AG04449 (cell line): ENCODE measurements at regions not wholly inside any gene's neighbourhood (a gene's known extent, or its start where the extent isn't known, plus 50 kb on each side); places are given as distances from the start of the nearest gene placed in this dataset.
"Not testable (repeated sequence)": the region's sequence is repeated elsewhere in the genome, so short reads cannot be mapped to it uniquely, and the experiment has no call there.

ENCODE experiments used
- CTCF ChIA-PET: fragments of 350-600 bp; formaldehyde crosslinking; extraction: SDS; loops from one replicate; lab custom pipeline; 2021; ENCODE audit warnings: antibody characterized with exemption; lab: Yijun Ruan, JAX
- POLR2A ChIA-PET: fragments of 400-600, 350-600 bp; formaldehyde crosslinking; extraction: SDS; loops from one replicate; lab custom pipeline; 2020; ENCODE audit warnings: antibody characterized with exemption, inconsistent platforms; lab: Yijun Ruan, JAX
- DNase-seq: peaks from one replicate; pipeline ENCODE4 v3.0.0-alpha.2; 2010; ENCODE audit warnings: low read depth, low spot score
- H3K4me3 ChIP-seq: 2 replicates; pipeline ENCODE4 v1.5.1; 2011; ENCODE audit warnings: low read depth, mild to moderate bottlenecking, control low read depth, low read length
- TF ChIP-seq, protein P1 (sequence below): IDR thresholded peaks from one replicate; pipeline ENCODE4 v1.5.1; 2011; ENCODE audit warnings: mild to moderate bottlenecking, moderate library complexity, low read length, control low read depth, inconsistent platforms; ENCODE audit not compliant: insufficient read depth; ENCODE audit errors: missing control alignments

DNA sequence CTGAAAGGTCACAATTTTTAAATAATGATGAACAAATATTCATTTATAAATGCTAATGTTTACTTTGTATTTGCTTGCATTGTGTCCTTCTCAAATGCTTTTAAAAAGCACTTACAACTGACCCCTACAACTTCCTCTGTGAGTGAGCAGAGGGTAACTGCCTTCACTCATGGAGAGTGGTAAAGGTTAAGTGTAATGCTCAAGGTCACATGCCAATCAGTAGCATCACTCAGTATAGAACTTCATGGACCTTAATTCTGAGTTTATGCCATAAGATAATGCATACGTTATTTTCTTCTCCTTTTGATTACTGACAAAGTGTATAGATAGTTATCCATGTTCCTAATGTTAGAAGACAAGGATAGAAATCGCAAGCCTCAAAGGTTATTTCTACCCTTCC, 91.8 kb upstream of the SERTAD2 start:
- TF ChIP-seq, protein P1, sequence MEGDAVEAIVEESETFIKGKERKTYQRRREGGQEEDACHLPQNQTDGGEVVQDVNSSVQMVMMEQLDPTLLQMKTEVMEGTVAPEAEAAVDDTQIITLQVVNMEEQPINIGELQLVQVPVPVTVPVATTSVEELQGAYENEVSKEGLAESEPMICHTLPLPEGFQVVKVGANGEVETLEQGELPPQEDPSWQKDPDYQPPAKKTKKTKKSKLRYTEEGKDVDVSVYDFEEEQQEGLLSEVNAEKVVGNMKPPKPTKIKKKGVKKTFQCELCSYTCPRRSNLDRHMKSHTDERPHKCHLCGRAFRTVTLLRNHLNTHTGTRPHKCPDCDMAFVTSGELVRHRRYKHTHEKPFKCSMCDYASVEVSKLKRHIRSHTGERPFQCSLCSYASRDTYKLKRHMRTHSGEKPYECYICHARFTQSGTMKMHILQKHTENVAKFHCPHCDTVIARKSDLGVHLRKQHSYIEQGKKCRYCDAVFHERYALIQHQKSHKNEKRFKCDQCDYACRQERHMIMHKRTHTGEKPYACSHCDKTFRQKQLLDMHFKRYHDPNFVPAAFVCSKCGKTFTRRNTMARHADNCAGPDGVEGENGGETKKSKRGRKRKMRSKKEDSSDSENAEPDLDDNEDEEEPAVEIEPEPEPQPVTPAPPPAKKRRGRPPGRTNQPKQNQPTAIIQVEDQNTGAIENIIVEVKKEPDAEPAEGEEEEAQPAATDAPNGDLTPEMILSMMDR, result no peak
- ChIA-PET CTCF (interaction anchor here (1.4 kb wide), 1 partner anchor 128 kb away, joined by 3 read pairs; no protein-coding TSS in a partner anchor), POLR2A (no interaction called here)
- no peak overlapping the region for H3K4me3 ChIP-seq
- DNase-seq, result no peak

DNA sequence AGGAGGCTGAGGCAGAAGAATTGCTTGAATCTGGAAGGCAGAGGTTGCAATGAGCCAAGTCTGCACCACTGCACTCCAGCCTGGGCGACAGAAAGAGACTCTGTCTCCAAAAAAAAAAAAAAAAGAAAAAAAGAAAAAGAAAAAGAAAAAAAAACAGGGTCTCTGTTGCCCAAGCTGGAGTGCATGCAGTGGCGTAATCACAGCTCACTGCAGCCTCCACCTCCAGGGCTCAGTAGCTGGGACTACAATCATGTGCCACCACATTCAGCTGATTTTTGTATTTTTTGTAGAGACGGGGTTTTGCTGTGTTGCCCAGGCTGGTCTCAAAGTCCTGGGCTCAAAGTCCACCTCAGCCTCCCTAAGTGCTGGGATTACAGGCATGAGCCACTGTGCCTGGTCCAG, 94.0 kb upstream of the SERTAD2 start:
- not testable (repeated sequence) for H3K4me3 ChIP-seq, DNase-seq
- CTCF ChIA-PET, result interaction anchor here (0.7 to 7.1 kb wide), 7 partner anchors 12 to 161 kb away, joined by 3 to 53 read pairs (median 3); partner anchors contain the start of gene SERTAD2
- POLR2A ChIA-PET, result interaction anchor here (0.6 kb wide), 1 partner anchor 169 kb away, joined by 3 read pairs; no protein-coding TSS in a partner anchor

DNA sequence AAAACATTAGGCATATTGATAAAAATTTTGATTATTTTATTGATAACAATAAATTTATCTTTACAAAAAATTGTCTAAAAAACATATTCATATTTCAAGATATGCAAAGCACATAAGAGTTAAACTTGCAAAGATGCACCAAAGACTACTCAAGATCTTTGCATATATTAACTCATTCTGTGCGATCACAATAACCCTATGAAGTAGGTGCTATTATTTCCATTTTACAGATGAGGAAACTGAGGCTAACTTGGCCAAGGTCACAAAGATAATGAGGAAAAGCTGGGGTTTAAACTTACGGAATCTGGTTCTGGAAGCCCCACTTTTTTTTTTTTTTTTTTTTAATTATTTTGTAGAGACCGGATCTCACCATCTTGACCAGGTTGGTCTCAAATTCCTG, 94.4 kb upstream of the SERTAD2 start:
- no peak overlapping the region for H3K4me3 ChIP-seq
- TF ChIP-seq, protein P1, result no peak
- ChIA-PET CTCF (interaction anchor here (0.7 to 7.1 kb wide), 6 partner anchors 11 to 125 kb away, joined by 3 to 53 read pairs (median 5); partner anchors contain the start of gene SERTAD2), POLR2A (interaction anchor here (0.6 kb wide), 1 partner anchor 168 kb away, joined by 3 read pairs; no protein-coding TSS in a partner anchor)
- no peak for DNase-seq

DNA sequence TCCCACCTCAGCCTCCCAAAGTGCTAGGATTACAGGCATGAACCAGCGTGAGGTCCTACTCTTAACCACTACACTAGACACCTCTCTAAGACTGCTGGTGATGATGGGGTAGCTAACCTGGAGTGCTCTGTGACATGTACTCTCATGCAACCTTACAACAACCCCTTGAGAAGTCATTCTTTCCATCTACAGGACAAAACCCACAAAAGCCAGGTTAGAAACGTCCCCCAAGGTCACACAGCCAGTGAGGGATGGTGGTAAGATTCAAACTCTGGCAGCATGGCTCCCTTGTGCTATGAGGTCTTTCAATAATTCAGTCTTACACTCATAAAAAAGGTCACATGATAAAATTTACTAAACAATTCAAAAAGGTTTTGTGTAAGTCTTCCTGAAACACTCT, 94.8 kb upstream of the SERTAD2 start:
- POLR2A ChIA-PET, result no interaction called here
- CTCF ChIA-PET, result interaction anchor here (0.9 to 7.1 kb wide), 6 partner anchors 11 to 124 kb away, joined by 3 to 53 read pairs (median 5); partner anchors contain the start of gene SERTAD2
- H3K4me3 ChIP-seq, result no peak overlapping the region
- TF ChIP-seq, protein P1, result no peak
- DNase-seq, result no peak

DNA sequence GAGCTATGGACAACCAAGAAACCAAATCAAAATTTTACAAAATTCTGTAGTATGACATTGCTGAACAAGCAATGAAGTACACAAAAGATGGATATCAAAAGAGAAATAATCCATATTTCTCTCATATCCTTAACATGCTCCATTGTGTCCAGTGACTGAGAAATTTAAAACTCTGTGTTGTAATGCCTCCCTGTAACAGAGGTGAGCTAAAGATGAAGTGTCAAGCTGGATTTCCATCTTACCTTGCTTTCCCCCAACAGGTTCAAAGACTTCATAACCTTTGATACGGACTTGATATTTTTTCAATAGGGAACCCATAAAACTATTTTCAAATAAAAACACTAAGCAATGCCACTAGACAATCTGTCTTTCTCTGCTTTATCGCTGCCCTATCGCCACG, 95.7 kb upstream of the SERTAD2 start:
- ChIA-PET CTCF (interaction anchor here (0.8 to 7.1 kb wide), 11 partner anchors 9 to 117 kb away, joined by 3 to 53 read pairs (median 5); partner anchors contain the start of gene SERTAD2), POLR2A (interaction anchor here (0.6 to 3.4 kb wide), 4 partner anchors 12 to 110 kb away, joined by 3 to 60 read pairs (median 4); partner anchors contain the start of gene SERTAD2)
- DNase-seq, result no peak
- H3K4me3 ChIP-seq, result peak overlapping the region; percentile 88
- TF ChIP-seq, protein P1, result no peak

DNA sequence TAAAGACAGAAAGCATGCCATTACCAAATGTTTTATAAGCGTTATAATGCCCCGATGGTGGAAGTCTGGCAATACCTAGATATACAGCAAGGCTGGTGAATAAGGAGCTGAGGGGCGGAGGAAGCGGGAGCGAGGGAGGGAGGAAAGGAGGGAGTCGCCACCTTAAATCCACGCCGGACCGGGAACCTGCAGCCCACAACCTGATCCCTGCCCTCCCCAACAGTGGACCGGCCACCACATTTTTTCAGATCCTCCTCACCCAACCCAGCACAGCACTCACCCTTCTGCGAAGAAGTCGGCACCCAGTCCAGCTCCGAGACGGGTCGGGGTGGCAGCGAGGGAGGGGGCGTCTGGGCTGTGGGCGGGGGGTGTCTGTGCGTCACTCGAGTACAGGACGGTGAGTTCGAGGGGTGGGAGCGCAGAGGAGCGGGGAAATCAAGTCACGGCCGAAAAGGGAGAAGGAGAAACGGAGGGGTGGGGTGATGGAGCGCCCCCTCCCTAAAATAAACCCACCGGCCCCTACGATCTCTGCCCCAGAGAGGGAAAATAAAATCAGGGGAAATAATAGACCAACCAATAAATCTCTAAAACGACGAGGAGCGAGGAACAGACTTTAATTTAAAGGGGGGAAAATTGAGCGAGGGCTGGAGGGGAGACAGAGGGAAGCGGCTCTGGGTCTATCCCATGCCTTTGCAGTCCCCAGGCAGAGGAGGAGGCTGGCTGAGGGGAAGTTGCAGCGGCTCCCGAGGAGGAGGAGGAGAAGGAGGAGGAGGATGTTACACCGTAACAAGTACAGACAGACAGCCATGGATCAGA, 96.5 kb upstream of the SERTAD2 start:
- peak overlapping the region; percentile 88 for H3K4me3 ChIP-seq
- TF ChIP-seq, protein P1, result no peak
- POLR2A ChIA-PET, result interaction anchor here (0.6 to 3.4 kb wide), 18 partner anchors 12 to 117 kb away, joined by 3 to 60 read pairs (median 4); partner anchors contain the start of gene SERTAD2
- CTCF ChIA-PET, result interaction anchor here (0.8 to 7.1 kb wide), 14 partner anchors 13 to 129 kb away, joined by 3 to 53 read pairs (median 5); partner anchors contain the start of gene SERTAD2
- DNase-seq, result no peak
